Ovary (tissue), 7 donors: ENCODE measurements at regions not wholly inside any gene's neighbourhood (a gene's known extent, or its start where the extent isn't known, plus 50 kb on each side); places are given as distances from the start of the nearest gene placed in this dataset.
"Not testable (repeated sequence)": the region's sequence is repeated elsewhere in the genome, so short reads cannot be mapped to it uniquely, and the experiment has no call there.

ENCODE experiments used
- DNase-seq, 5 donors: peaks; one replicate each; pipeline ENCODE4 v3.0.0-alpha.2; 2019 to 2020
- H3K27ac ChIP-seq, 2 donors: fragments of 200-600 bp; one replicate each; pipeline versions ENCODE4 v1.5.1 to v1.8.0; 2019 to 2022
- H3K27me3 ChIP-seq: fragments of 200-600 bp; one replicate; pipeline ENCODE4 v1.8.0; 2022
- H3K36me3 ChIP-seq: fragments of 200-600 bp; sonication (generic); one replicate; pipeline ENCODE4 v1.5.1; 2019
- H3K4me1 ChIP-seq: one replicate; pipeline ENCODE4 v1.8.1; 2013; ENCODE audit warnings: mild to moderate bottlenecking, moderate library complexity; ENCODE audit not compliant: insufficient read depth
- H3K4me3 ChIP-seq: fragments of 200-600 bp; sonication (generic); one replicate; pipeline ENCODE4 v1.5.1; 2017
- H3K9me3 ChIP-seq, 2 donors: fragments of 200-600 bp in 1 of 2; sonication (generic) in 1 of 2; one replicate each; pipeline versions ENCODE4 v1.5.1 to v1.8.1; 2013 to 2019; ENCODE audit warnings: mild to moderate bottlenecking in 1 of 2, moderate library complexity in 1 of 2
- CTCF ChIP-seq, 3 donors: fragments of 450-650 bp in 2 of 3; fragments of 200-600 bp in 1 of 3; IDR thresholded peaks; one replicate each; pipeline versions ENCODE4 v1.5.1 to v1.8.0; 2016 to 2022; ENCODE audit warnings: antibody characterized with exemption in 3 of 3, mild to moderate bottlenecking in 1 of 3
- EP300 ChIP-seq: sonication (generic); formaldehyde crosslinking; IDR thresholded peaks from one replicate; pipeline ENCODE4 v1.6.1; 2017; ENCODE audit warnings: antibody characterized with exemption
- POLR2A ChIP-seq: fragments of 450-650 bp; IDR thresholded peaks from one replicate; pipeline ENCODE4 v1.6.1; 2017; ENCODE audit warnings: antibody characterized with exemption, mild to moderate bottlenecking, moderate library complexity
- WGBS, 3 donors: extraction: QIAGEN DNeasy Blood & Tissue Kit in 1 of 3; methylation state at CpG; one replicate each; pipeline versions ENCODE4 v1.1.5 to v1.1.7; 2013 to 2017; 5-methylcytosine and 5-hydroxymethylcytosine counted together
- intact Hi-C, 4 donors: fragments of 100-400 bp; cut with DNase I; formaldehyde crosslinking; loops; one replicate each; pipeline versions ENCODE4 v1.11.0 to v1.15.1; 2022 to 2023
- donor health status: DM: no; HTN: no; CAD: no; lungs with moderate emphysema.
- donor health status: DM: no; HTN: no; CAD: no.
- donor health status: Bipolar disorder and iron deficiency.
- donor health status: DM: no; HTN: no; CAD: no.
- donor health status: DM: yes; HTN: yes; CAD: no.

- intact Hi-C loops: no loop called here
These were observed 131.6 kb downstream of the ZNF330 start for GRCh38 chr4:141352331-141352730.

GRCh38 chr4:141352909-141353525, 132.3 kb downstream of the ZNF330 start:
- 31 to 44% (median 40%) methylated on average over 5 of the region's 5 CpGs for WGBS, 3 donors
- Histone ChIP-seq H3K4me1 (no peaks in the 10 kb centered on the region), H3K27ac (no peak overlapping the region), H3K9me3 (no peaks in the 10 kb centered on the region), H3K27me3 (no peaks in the 10 kb centered on the region), H3K36me3 (no peaks in the 10 kb centered on the region), H3K4me3 (no peak overlapping the region)
- intact Hi-C loops: no loop called here
- no peak for DNase-seq
- TF ChIP-seq POLR2A: no peak
- TF ChIP-seq CTCF (IDR thresholded peaks at IDR 0.05): no peak
- no peak for TF ChIP-seq EP300

More at GRCh38 chr4:141352331-141352730, 131.6 kb downstream of the ZNF330 start:
- Histone ChIP-seq H3K27ac (no peak overlapping the region), H3K36me3 (no peaks in the 10 kb centered on the region), H3K9me3 (no peaks in the 10 kb centered on the region), H3K4me1 (no peaks in the 10 kb centered on the region), H3K27me3 (no peaks in the 10 kb centered on the region), H3K4me3 (no peak overlapping the region)
- 66 to 83% (median 75%) methylated on average over 2 of the region's 2 CpGs for WGBS, 3 donors
- DNase-seq: no peak
- no peak for TF ChIP-seq POLR2A
- no peak for TF ChIP-seq EP300

- Histone ChIP-seq H3K9me3 (no peaks in the 10 kb centered on the region), H3K4me1 (no peaks in the 10 kb centered on the region), H3K4me3 (no peak overlapping the region), H3K27me3 (no peaks in the 10 kb centered on the region), H3K27ac (no peak overlapping the region), H3K36me3 (no peaks in the 10 kb centered on the region)
- WGBS, 3 donors: 80 to 91% (median 90%) methylated on average over 1 of the region's 1 CpG
- TF ChIP-seq CTCF (IDR thresholded peaks at IDR 0.05): no peak
- no peak for TF ChIP-seq EP300
- TF ChIP-seq POLR2A: no peak
- DNase-seq: no peak
- intact Hi-C loops: no loop called here
These were observed 135.7 kb downstream of the ZNF330 start for GRCh38 chr4:141356321-141356962.

GRCh38 chr4:141356963-141357335, 136.3 kb downstream of the ZNF330 start:
- Histone ChIP-seq H3K27me3 (no peaks in the 10 kb centered on the region), H3K27ac (no peak overlapping the region), H3K36me3 (no peaks in the 10 kb centered on the region), H3K4me3 (no peak overlapping the region), H3K4me1 (no peaks in the 10 kb centered on the region), H3K9me3 (no peaks in the 10 kb centered on the region)
- no peak for DNase-seq
- intact Hi-C loops: no loop called here
- no peak for TF ChIP-seq POLR2A
- no peak for TF ChIP-seq EP300
- TF ChIP-seq CTCF (IDR thresholded peaks at IDR 0.05): no peak

GRCh38 chr4:141368241-141368640, 147.5 kb downstream of the ZNF330 start:
- WGBS, 3 donors: 90 to 97% (median 95%) methylated on average over 3 of the region's 3 CpGs
- H3K4me1 ChIP-seq, H3K27me3 ChIP-seq, H3K36me3 ChIP-seq, DNase-seq, H3K4me3 ChIP-seq, intact Hi-C loops, H3K9me3 ChIP-seq, H3K27ac ChIP-seq: not testable (repeated sequence)
